HEK293T (cell line): ENCODE measurements at regions not wholly inside any gene's neighbourhood (a gene's known extent, or its start where the extent isn't known, plus 50 kb on each side); places are given as distances from the start of the nearest gene placed in this dataset.

ENCODE experiments used
- BHLHE40 ChIP-seq: fragments of 450-650 bp; IDR thresholded peaks from 2 replicates; pipeline ENCODE4 v1.6.1; 2016; ENCODE audit warnings: mild to moderate bottlenecking, moderate library complexity, borderline replicate concordance
- CTBP1 ChIP-seq: fragments of 450-650 bp; IDR thresholded peaks from 2 replicates; pipeline ENCODE4 v1.6.1; 2016; ENCODE audit warnings: borderline replicate concordance
- FOXM1 ChIP-seq: fragments of 450-650 bp; IDR thresholded peaks from 2 replicates; pipeline ENCODE4 v1.6.1; 2017; ENCODE audit warnings: mild to moderate bottlenecking, borderline replicate concordance
- HDGF ChIP-seq: fragments of 450-650 bp; IDR thresholded peaks from 2 replicates; pipeline ENCODE4 v1.6.1; 2017; ENCODE audit warnings: antibody characterized with exemption, borderline replicate concordance
- TARDBP ChIP-seq: fragments of 450-650 bp; IDR thresholded peaks from 2 replicates; pipeline ENCODE4 v1.6.1; 2016

DNA sequence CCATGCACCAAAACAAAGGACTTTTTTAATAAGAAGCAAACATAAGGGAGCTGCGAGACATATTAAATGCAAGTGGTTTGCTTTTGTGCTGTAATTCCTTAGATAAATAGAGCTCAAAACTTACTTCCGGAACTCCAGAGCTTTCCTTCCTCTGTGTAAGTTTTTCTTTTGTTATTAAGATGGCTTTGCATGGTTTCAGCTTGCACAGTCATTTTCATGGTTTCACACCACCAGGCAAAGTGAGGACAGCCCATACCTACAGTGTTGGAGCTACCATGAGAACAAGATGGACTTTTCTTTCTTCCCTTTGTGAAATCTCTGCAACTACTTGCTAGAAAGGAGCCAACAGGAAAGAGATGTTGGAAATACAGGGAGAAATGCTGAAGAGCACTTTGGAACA, 368.0 kb downstream of the SETD4 start:
- TF ChIP-seq TARDBP (no peak), FOXM1 (no peak), HDGF (no peak), CTBP1 (no peak), BHLHE40 (no peak)
